Adrenal gland (tissue), 5 donors: ENCODE measurements at regions not wholly inside any gene's neighbourhood (a gene's known extent, or its start where the extent isn't known, plus 50 kb on each side); places are given as distances from the start of the nearest gene placed in this dataset.

Experiments used
- CTCF ChIP-seq, 6 experiments: fragments of 450-650 bp in 4 of 6; fragments of 200-600 bp in 2 of 6; sonication (generic) in 1 of 6; IDR thresholded peaks; 1 replicate in 5 of 6; 2 replicates in 1 of 6; pipeline versions ENCODE4 v1.5.1 to v1.8.0; 2016 to 2021; ENCODE audit warnings: antibody characterized with exemption in 6 of 6, mild to moderate bottlenecking in 2 of 6, moderate library complexity in 1 of 6
- POLR2A ChIP-seq, 2 donors: fragments of 450-650 bp; IDR thresholded peaks; one replicate each; pipeline ENCODE4 v1.6.1; 2017; ENCODE audit warnings: antibody characterized with exemption in 2 of 2, mild to moderate bottlenecking in 2 of 2, moderate library complexity in 1 of 2
- donor health status: DM: no; HTN: no; CAD: no.

GRCh38 chr16:5917436-5918195 lies 820.0 kb upstream of the EEF2KMT start:
- TF ChIP-seq POLR2A (IDR thresholded peaks at IDR 0.05) (no peak), CTCF (IDR thresholded peaks at IDR 0.05) (no peak)
